ENCODE measurements at regions not wholly inside any gene's neighbourhood (a gene's known extent, or its start where the extent isn't known, plus 50 kb on each side); places are given as distances from the start of the nearest gene placed in this dataset.

DNA sequence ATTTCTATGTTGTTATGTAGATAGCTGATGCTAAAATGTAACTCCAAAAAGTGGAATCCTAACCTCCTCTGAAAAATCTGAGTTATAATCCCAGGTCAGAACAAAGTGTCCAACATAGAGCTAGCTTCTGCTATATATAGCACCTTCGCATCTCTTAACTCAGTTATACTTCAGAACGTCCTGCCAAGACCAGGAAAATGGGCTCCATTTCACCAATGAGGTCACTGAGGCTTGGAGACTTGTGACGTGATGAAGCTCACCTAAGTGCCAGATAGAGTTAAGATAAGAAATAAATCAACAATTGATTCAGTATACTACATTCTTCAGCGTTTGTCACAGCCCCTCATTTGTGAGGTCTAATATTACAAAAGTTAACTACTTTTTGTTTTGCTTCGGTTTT, 88.8 kb downstream of the KCTD12 start:
- TF ChIP-seq, protein P1, sequence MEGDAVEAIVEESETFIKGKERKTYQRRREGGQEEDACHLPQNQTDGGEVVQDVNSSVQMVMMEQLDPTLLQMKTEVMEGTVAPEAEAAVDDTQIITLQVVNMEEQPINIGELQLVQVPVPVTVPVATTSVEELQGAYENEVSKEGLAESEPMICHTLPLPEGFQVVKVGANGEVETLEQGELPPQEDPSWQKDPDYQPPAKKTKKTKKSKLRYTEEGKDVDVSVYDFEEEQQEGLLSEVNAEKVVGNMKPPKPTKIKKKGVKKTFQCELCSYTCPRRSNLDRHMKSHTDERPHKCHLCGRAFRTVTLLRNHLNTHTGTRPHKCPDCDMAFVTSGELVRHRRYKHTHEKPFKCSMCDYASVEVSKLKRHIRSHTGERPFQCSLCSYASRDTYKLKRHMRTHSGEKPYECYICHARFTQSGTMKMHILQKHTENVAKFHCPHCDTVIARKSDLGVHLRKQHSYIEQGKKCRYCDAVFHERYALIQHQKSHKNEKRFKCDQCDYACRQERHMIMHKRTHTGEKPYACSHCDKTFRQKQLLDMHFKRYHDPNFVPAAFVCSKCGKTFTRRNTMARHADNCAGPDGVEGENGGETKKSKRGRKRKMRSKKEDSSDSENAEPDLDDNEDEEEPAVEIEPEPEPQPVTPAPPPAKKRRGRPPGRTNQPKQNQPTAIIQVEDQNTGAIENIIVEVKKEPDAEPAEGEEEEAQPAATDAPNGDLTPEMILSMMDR (IDR thresholded peaks at IDR 0.05; ENCODE audit: low read length), result no peak
- TF ChIP-seq EZH2 (optimal IDR thresholded peaks at IDR 0.05; ENCODE audit: low read depth, low read length), result no peak

Measured in MM.1S (cell line).